PC-3 (cell line): ENCODE measurements at regions not wholly inside any gene's neighbourhood (a gene's known extent, or its start where the extent isn't known, plus 50 kb on each side); places are given as distances from the start of the nearest gene placed in this dataset.

Experiments used
- ATAC-seq: fragments of 200-7000 bp; cut with Tn5 transposase; 2 replicates; pipeline ENCODE4 v1.9.1; 2020; ENCODE audit warnings: mild to moderate bottlenecking, moderate library complexity
- BruUV-seq: library from RNA; stranded (reverse); fragments of 400-500 nt; replicated peaks from 2 replicates; lab custom pipeline; 2021; lab: Mats Ljungman, UMichigan
- CTCF ChIA-PET: fragments of 300-600 bp; sonication (Branson Sonifier 250); formaldehyde crosslinking; loops from one replicate; lab custom pipeline; 2022; ENCODE audit warnings: antibody characterized with exemption; lab: Charles Lee
- POLR2A ChIA-PET: fragments of 300-600 bp; sonication (Branson Sonifier 250); formaldehyde crosslinking; loops from one replicate; lab custom pipeline; 2022; ENCODE audit warnings: antibody characterized with exemption; ENCODE audit not compliant: unreplicated experiment; lab: Charles Lee
- DNase-seq: peaks from one replicate; pipeline ENCODE4 v3.0.0-alpha.2; 2015
- H2AFZ ChIP-seq: fragments of 300-600 bp; sonication (generic); 2 replicates; pipeline ENCODE4 v1.6.0; 2016; ENCODE audit warnings: antibody characterized with exemption, low read length
- H3F3A ChIP-seq: fragments of 300-600 bp; sonication (generic); one replicate; pipeline ENCODE4 v1.6.0; 2017; ENCODE audit warnings: antibody characterized with exemption, low read length, control low read depth, mild to moderate bottlenecking; ENCODE audit not compliant: unreplicated experiment
- H3K27ac ChIP-seq: fragments of 300-600 bp; sonication (generic); 2 replicates; pipeline ENCODE4 v1.5.1; 2016; ENCODE audit warnings: mild to moderate bottlenecking, low read length
- H3K27me3 ChIP-seq: fragments of 300-600 bp; sonication (generic); 2 replicates; pipeline ENCODE4 v1.6.1; 2016; ENCODE audit warnings: low read length, mixed read lengths
- H3K36me3 ChIP-seq: fragments of 300-600 bp; sonication (generic); 2 replicates; pipeline ENCODE4 v1.6.1; 2016; ENCODE audit warnings: low read depth, mixed run types, low read length, mixed read lengths
- H3K4me1 ChIP-seq: fragments of 300-600 bp; sonication (generic); 2 replicates; pipeline ENCODE4 v1.5.1; 2016; ENCODE audit warnings: low read length; ENCODE audit not compliant: insufficient read depth
- H3K4me2 ChIP-seq: fragments of 300-600 bp; sonication (generic); 2 replicates; pipeline ENCODE4 v1.6.0; 2016; ENCODE audit warnings: low read length
- H3K4me3 ChIP-seq: fragments of 300-600 bp; sonication (generic); 2 replicates; pipeline ENCODE4 v1.5.1; 2016; ENCODE audit warnings: mild to moderate bottlenecking, low read length, mixed read lengths
- H3K79me2 ChIP-seq: fragments of 300-600 bp; sonication (generic); 2 replicates; pipeline ENCODE4 v1.6.1; 2017; ENCODE audit warnings: low read length, mixed read lengths
- H3K9ac ChIP-seq: fragments of 300-600 bp; sonication (generic); 2 replicates; pipeline ENCODE4 v1.6.0; 2016; ENCODE audit warnings: mild to moderate bottlenecking, low read length
- H3K9me2 ChIP-seq: fragments of 300-600 bp; sonication (generic); replicated peaks from 2 replicates; pipeline ENCODE4 v1.6.1; 2016; ENCODE audit warnings: mixed run types, low read length, mixed read lengths
- H3K9me3 ChIP-seq: fragments of 300-600 bp; sonication (generic); 2 replicates; pipeline ENCODE4 v1.6.1; 2016; ENCODE audit warnings: low read length, mixed read lengths
- H4K20me1 ChIP-seq: fragments of 300-600 bp; sonication (generic); 2 replicates; pipeline ENCODE4 v1.6.1; 2016; ENCODE audit warnings: low read length, mixed read lengths
- EZH2 ChIP-seq: fragments of 300-600 bp; sonication (generic); IDR thresholded peaks from one replicate; pipeline ENCODE4 v1.6.1; 2017; ENCODE audit warnings: antibody characterized with exemption, mild to moderate bottlenecking, low read length; ENCODE audit not compliant: unreplicated experiment
- EZH2phosphoT487 ChIP-seq: fragments of 300-600 bp; sonication (generic); IDR thresholded peaks from 2 replicates; pipeline ENCODE4 v1.6.1; 2018; ENCODE audit warnings: mild to moderate bottlenecking, antibody characterized with exemption, low read length, borderline replicate concordance
- intact Hi-C: fragments of 100-400 bp; cut with micrococcal nuclease; formaldehyde crosslinking; loops from 2 replicates; pipeline ENCODE4 v1.9.0; 2023
- TF ChIP-seq, protein P1 (sequence below): fragments of 300-600 bp; sonication (generic); conservative IDR thresholded peaks from 2 replicates; pipeline ENCODE4 v1.5.1; 2017; ENCODE audit warnings: antibody characterized with exemption, low read depth, mild to moderate bottlenecking, low read length

- H3K4me3 ChIP-seq: no peak overlapping the region
- no peak overlapping the region for H3K9ac ChIP-seq
- no peak overlapping the region for H3K27ac ChIP-seq
- TF ChIP-seq EZH2: no peak
- TF ChIP-seq, protein P1, sequence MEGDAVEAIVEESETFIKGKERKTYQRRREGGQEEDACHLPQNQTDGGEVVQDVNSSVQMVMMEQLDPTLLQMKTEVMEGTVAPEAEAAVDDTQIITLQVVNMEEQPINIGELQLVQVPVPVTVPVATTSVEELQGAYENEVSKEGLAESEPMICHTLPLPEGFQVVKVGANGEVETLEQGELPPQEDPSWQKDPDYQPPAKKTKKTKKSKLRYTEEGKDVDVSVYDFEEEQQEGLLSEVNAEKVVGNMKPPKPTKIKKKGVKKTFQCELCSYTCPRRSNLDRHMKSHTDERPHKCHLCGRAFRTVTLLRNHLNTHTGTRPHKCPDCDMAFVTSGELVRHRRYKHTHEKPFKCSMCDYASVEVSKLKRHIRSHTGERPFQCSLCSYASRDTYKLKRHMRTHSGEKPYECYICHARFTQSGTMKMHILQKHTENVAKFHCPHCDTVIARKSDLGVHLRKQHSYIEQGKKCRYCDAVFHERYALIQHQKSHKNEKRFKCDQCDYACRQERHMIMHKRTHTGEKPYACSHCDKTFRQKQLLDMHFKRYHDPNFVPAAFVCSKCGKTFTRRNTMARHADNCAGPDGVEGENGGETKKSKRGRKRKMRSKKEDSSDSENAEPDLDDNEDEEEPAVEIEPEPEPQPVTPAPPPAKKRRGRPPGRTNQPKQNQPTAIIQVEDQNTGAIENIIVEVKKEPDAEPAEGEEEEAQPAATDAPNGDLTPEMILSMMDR: no peak
- no peak for TF ChIP-seq EZH2phosphoT487
- ChIA-PET CTCF (interaction anchor here (0.6 kb wide), 1 partner anchor 677 kb away, joined by 4 read pairs; no protein-coding TSS in a partner anchor), POLR2A (no interaction called here)
- no peaks in the 10 kb centered on the region for H3K9me2 ChIP-seq
- no peaks in the 10 kb centered on the region for H3K79me2 ChIP-seq
- ATAC-seq (no peak), DNase-seq (no peak)
- peaks cover 6% of the 10 kb centered on the region for H3F3A ChIP-seq
- H2AFZ ChIP-seq: no peak overlapping the region
- H3K4me1 ChIP-seq: peaks cover 29% of the 10 kb centered on the region
- no TSS peak for BruUV-seq
- no peaks in the 10 kb centered on the region for H3K36me3 ChIP-seq
- H4K20me1 ChIP-seq: peaks cover 5% of the 10 kb centered on the region; the same call in 1 of the 2 replicates
- H3K27me3 ChIP-seq: no peaks in the 10 kb centered on the region
- H3K9me3 ChIP-seq: no peaks in the 10 kb centered on the region
- H3K4me2 ChIP-seq: no peak overlapping the region
- intact Hi-C loops: loop anchor here (5.0 to 10.0 kb wide), 4 partner anchors 349 to 1327 kb away; partner anchors contain the start of gene KLHL20
Measured at GRCh38 chr1:172748201-172748600, 89.3 kb downstream of the FASLG start.

GRCh38 chr1:172751683-172752082, 92.8 kb downstream of the FASLG start:
- Histone ChIP-seq H3K9me2 (no peaks in the 10 kb centered on the region), H2AFZ (no peak overlapping the region), H3K27ac (no peak overlapping the region), H4K20me1 (peaks cover 5% of the 10 kb centered on the region; the same call in 1 of the 2 replicates), H3K36me3 (no peaks in the 10 kb centered on the region), H3K9me3 (no peaks in the 10 kb centered on the region), H3K79me2 (no peaks in the 10 kb centered on the region), H3K4me2 (no peak overlapping the region), H3K4me1 (peaks cover 7% of the 10 kb centered on the region), H3F3A (peaks cover 6% of the 10 kb centered on the region), H3K9ac (no peak overlapping the region), H3K27me3 (no peaks in the 10 kb centered on the region), H3K4me3 (no peak overlapping the region)
- ChIA-PET POLR2A (no interaction called here), CTCF (no interaction called here)
- intact Hi-C loops: no loop called here
- TF ChIP-seq, protein P1: no peak
- no peak for TF ChIP-seq EZH2
- TF ChIP-seq EZH2phosphoT487: no peak
- BruUV-seq: no TSS peak
- DNase-seq: no peak
- ATAC-seq: no peak

DNA sequence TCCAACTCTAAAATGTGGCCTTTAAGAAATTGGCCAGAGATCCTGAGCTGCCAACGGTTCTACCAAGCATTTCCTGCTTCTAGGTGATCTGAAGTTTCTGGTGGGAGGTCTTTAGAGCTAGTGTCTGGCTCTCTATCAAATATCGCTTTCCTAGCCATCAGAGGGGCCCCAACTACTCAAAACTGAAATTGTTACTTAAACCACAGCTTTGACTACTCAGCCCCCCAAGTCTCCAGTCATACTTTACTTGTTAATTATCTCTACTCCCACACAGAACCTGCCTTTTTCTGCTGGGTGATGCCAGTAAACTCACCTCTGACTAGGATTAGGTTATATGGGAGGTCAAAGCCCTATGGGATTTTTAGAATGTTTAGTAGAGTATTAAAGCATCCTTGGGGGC, 95.1 kb downstream of the FASLG start:
- intact Hi-C loops: no loop called here
- Histone ChIP-seq H3K9me3 (no peaks in the 10 kb centered on the region), H3K9me2 (no peaks in the 10 kb centered on the region), H3K4me2 (no peak overlapping the region), H3F3A (no peaks in the 10 kb centered on the region), H3K4me3 (no peak overlapping the region), H3K9ac (no peak overlapping the region), H2AFZ (no peak overlapping the region), H3K4me1 (no peaks in the 10 kb centered on the region), H4K20me1 (no peaks in the 10 kb centered on the region), H3K36me3 (no peaks in the 10 kb centered on the region), H3K79me2 (no peaks in the 10 kb centered on the region), H3K27me3 (no peaks in the 10 kb centered on the region), H3K27ac (no peak overlapping the region)
- ChIA-PET CTCF (no interaction called here), POLR2A (no interaction called here)
- DNase-seq (no peak), ATAC-seq (no peak)
- no peak for TF ChIP-seq EZH2phosphoT487
- TF ChIP-seq, protein P1: no peak
- no peak for TF ChIP-seq EZH2
- BruUV-seq: no TSS peak
